Ramos (cell line): ENCODE measurements at regions not wholly inside any gene's neighbourhood (a gene's known extent, or its start where the extent isn't known, plus 50 kb on each side); places are given as distances from the start of the nearest gene placed in this dataset.

Experiments
- in situ Hi-C: fragments of 300-500 bp; cut with MboI; formaldehyde crosslinking; loops from one replicate; pipeline ENCODE4 v1.14.3; 2022; ENCODE audit warnings: low sequenced_read_pairs; ENCODE audit not compliant: unreplicated experiment

- in situ Hi-C loops, result no loop called here
Measured at GRCh38 chr6:148211777-148212324, 130.8 kb upstream of the SASH1 start.

GRCh38 chr6:148212366-148212765 lies 130.3 kb upstream of the SASH1 start:
- in situ Hi-C loops, result no loop called here

GRCh38 chr6:148213366-148213765 lies 129.3 kb upstream of the SASH1 start:
- in situ Hi-C loops, result no loop called here

- in situ Hi-C loops, result no loop called here
Measured at GRCh38 chr6:148214667-148215066, 128.0 kb upstream of the SASH1 start.

- in situ Hi-C loops, result no loop called here
Measured at GRCh38 chr6:148217051-148217450, 125.6 kb upstream of the SASH1 start.

- in situ Hi-C loops, result no loop called here
Measured at GRCh38 chr6:148217921-148218320, 124.7 kb upstream of the SASH1 start.

GRCh38 chr6:148218542-148219258 lies 123.9 kb upstream of the SASH1 start:
- in situ Hi-C loops, result no loop called here

- in situ Hi-C loops, result no loop called here
Measured at GRCh38 chr6:148221196-148221979, 121.2 kb upstream of the SASH1 start.

- in situ Hi-C loops, result no loop called here
Measured at GRCh38 chr6:148222376-148222775, 120.3 kb upstream of the SASH1 start.

GRCh38 chr6:148222846-148223245 lies 119.8 kb upstream of the SASH1 start:
- in situ Hi-C loops, result no loop called here

GRCh38 chr6:148223424-148223842 lies 119.2 kb upstream of the SASH1 start:
- in situ Hi-C loops, result no loop called here

GRCh38 chr6:148225871-148226270 lies 116.8 kb upstream of the SASH1 start:
- in situ Hi-C loops, result no loop called here

- in situ Hi-C loops, result no loop called here
Measured at GRCh38 chr6:148226284-148226683, 116.4 kb upstream of the SASH1 start.

GRCh38 chr6:148231572-148231971 lies 111.1 kb upstream of the SASH1 start:
- in situ Hi-C loops, result no loop called here

- in situ Hi-C loops, result no loop called here
Measured at GRCh38 chr6:148235446-148235845, 107.2 kb upstream of the SASH1 start.

- in situ Hi-C loops, result no loop called here
Measured at GRCh38 chr6:148238713-148239112, 103.9 kb upstream of the SASH1 start.

- in situ Hi-C loops, result no loop called here
Measured at GRCh38 chr6:148239215-148239614, 103.4 kb upstream of the SASH1 start.

GRCh38 chr6:148239801-148240460 lies 102.7 kb upstream of the SASH1 start:
- in situ Hi-C loops, result no loop called here

- in situ Hi-C loops, result no loop called here
Measured at GRCh38 chr6:148240461-148240840, 102.2 kb upstream of the SASH1 start.

- in situ Hi-C loops, result no loop called here
Measured at GRCh38 chr6:148240861-148241477, 101.7 kb upstream of the SASH1 start.
